Duodenal mucosa (tissue), 2 donors: ENCODE measurements at regions not wholly inside any gene's neighbourhood (a gene's known extent, or its start where the extent isn't known, plus 50 kb on each side); places are given as distances from the start of the nearest gene placed in this dataset.

ENCODE experiments used
- H3K27ac ChIP-seq: one replicate; pipeline ENCODE4 v1.7.0; 2013; ENCODE audit warnings: low read depth, low read length
- H3K27me3 ChIP-seq, 2 donors: one replicate each; pipeline ENCODE4 v1.7.0; 2013; ENCODE audit warnings: low read length in 2 of 2, control low read depth in 1 of 2; ENCODE audit not compliant: insufficient read depth in 2 of 2, control insufficient read depth in 1 of 2
- H3K36me3 ChIP-seq, 2 donors: one replicate each; pipeline ENCODE4 v1.7.0; 2013; ENCODE audit warnings: low read length in 2 of 2, control low read depth in 1 of 2; ENCODE audit not compliant: insufficient read depth in 2 of 2, control insufficient read depth in 1 of 2
- H3K4me1 ChIP-seq, 2 donors: one replicate each; pipeline ENCODE4 v1.7.0; 2013; ENCODE audit warnings: low read length in 2 of 2, control low read depth in 1 of 2; ENCODE audit not compliant: insufficient read depth in 2 of 2, control insufficient read depth in 1 of 2
- H3K4me3 ChIP-seq, 2 donors: one replicate each; pipeline ENCODE4 v1.7.0; 2013; ENCODE audit warnings: low read length in 2 of 2, low read depth in 1 of 2
- H3K9ac ChIP-seq, 2 donors: one replicate each; pipeline ENCODE4 v1.7.0; 2013; ENCODE audit warnings: low read length in 2 of 2, low read depth in 1 of 2
- H3K9me3 ChIP-seq, 2 donors: one replicate each; pipeline ENCODE4 v1.7.0; 2013; ENCODE audit warnings: low read length in 2 of 2, control low read depth in 1 of 2; ENCODE audit not compliant: control insufficient read depth in 1 of 2

- Histone ChIP-seq H3K27me3 (no peaks in the 10 kb centered on the region), H3K9me3 (peaks cover 0 to 4% of the 10 kb centered on the region in 2 donors), H3K4me1 (no peaks in the 10 kb centered on the region), H3K4me3 (no peak overlapping the region), H3K27ac (no peak overlapping the region), H3K36me3 (no peaks in the 10 kb centered on the region), H3K9ac (no peak overlapping the region)
Observed at GRCh38 chr2:2810504-2810903, 479.4 kb upstream of the MYT1L start.

- no peaks in the 10 kb centered on the region for H3K4me1 ChIP-seq
- H3K27me3 ChIP-seq, result no peaks in the 10 kb centered on the region
- H3K9ac ChIP-seq, result no peak overlapping the region
- no peak overlapping the region for H3K27ac ChIP-seq
- H3K4me3 ChIP-seq, result no peak overlapping the region
- H3K36me3 ChIP-seq, result no peaks in the 10 kb centered on the region
- H3K9me3 ChIP-seq, result peaks cover 0 to 4% of the 10 kb centered on the region in 2 donors
Observed at GRCh38 chr2:2809771-2810170, 478.7 kb upstream of the MYT1L start.

GRCh38 chr2:2808551-2809058 lies 477.5 kb upstream of the MYT1L start:
- Histone ChIP-seq H3K4me3 (no peak overlapping the region), H3K9ac (no peak overlapping the region), H3K27ac (no peak overlapping the region), H3K36me3 (no peaks in the 10 kb centered on the region), H3K9me3 (no peaks in the 10 kb centered on the region), H3K4me1 (no peaks in the 10 kb centered on the region), H3K27me3 (no peaks in the 10 kb centered on the region)

- Histone ChIP-seq H3K27ac (no peak overlapping the region), H3K4me1 (no peaks in the 10 kb centered on the region), H3K4me3 (no peak overlapping the region), H3K9me3 (no peaks in the 10 kb centered on the region), H3K9ac (no peak overlapping the region), H3K36me3 (no peaks in the 10 kb centered on the region), H3K27me3 (no peaks in the 10 kb centered on the region)
Observed at GRCh38 chr2:2806711-2807110, 475.6 kb upstream of the MYT1L start.

GRCh38 chr2:2805263-2805662 lies 474.2 kb upstream of the MYT1L start:
- no peaks in the 10 kb centered on the region for H3K9me3 ChIP-seq
- no peaks in the 10 kb centered on the region for H3K4me1 ChIP-seq
- no peak overlapping the region for H3K27ac ChIP-seq
- H3K36me3 ChIP-seq, result no peaks in the 10 kb centered on the region
- no peaks in the 10 kb centered on the region for H3K27me3 ChIP-seq
- H3K4me3 ChIP-seq, result no peak overlapping the region
- H3K9ac ChIP-seq, result no peak overlapping the region

GRCh38 chr2:2804528-2804927 lies 473.5 kb upstream of the MYT1L start:
- Histone ChIP-seq H3K4me1 (no peaks in the 10 kb centered on the region), H3K36me3 (no peaks in the 10 kb centered on the region), H3K9me3 (no peaks in the 10 kb centered on the region), H3K27me3 (no peaks in the 10 kb centered on the region), H3K9ac (no peak overlapping the region), H3K27ac (no peak overlapping the region), H3K4me3 (no peak overlapping the region)

GRCh38 chr2:2801458-2801857 lies 470.4 kb upstream of the MYT1L start:
- Histone ChIP-seq H3K9ac (no peak overlapping the region), H3K27ac (no peak overlapping the region), H3K4me3 (no peak overlapping the region), H3K9me3 (no peaks in the 10 kb centered on the region), H3K27me3 (no peaks in the 10 kb centered on the region), H3K4me1 (no peaks in the 10 kb centered on the region), H3K36me3 (no peaks in the 10 kb centered on the region)

GRCh38 chr2:2800697-2801096 lies 469.6 kb upstream of the MYT1L start:
- H3K9ac ChIP-seq, result no peak overlapping the region
- no peaks in the 10 kb centered on the region for H3K9me3 ChIP-seq
- no peaks in the 10 kb centered on the region for H3K27me3 ChIP-seq
- no peak overlapping the region for H3K4me3 ChIP-seq
- no peaks in the 10 kb centered on the region for H3K36me3 ChIP-seq
- H3K4me1 ChIP-seq, result no peaks in the 10 kb centered on the region
- H3K27ac ChIP-seq, result no peak overlapping the region

GRCh38 chr2:2800001-2800400 lies 468.9 kb upstream of the MYT1L start:
- no peaks in the 10 kb centered on the region for H3K4me1 ChIP-seq
- H3K9me3 ChIP-seq, result no peaks in the 10 kb centered on the region
- no peaks in the 10 kb centered on the region for H3K27me3 ChIP-seq
- H3K9ac ChIP-seq, result no peak overlapping the region
- H3K27ac ChIP-seq, result no peak overlapping the region
- no peak overlapping the region for H3K4me3 ChIP-seq
- H3K36me3 ChIP-seq, result no peaks in the 10 kb centered on the region

- Histone ChIP-seq H3K9ac (no peak overlapping the region), H3K27me3 (no peaks in the 10 kb centered on the region), H3K4me3 (no peak overlapping the region), H3K9me3 (no peaks in the 10 kb centered on the region), H3K36me3 (no peaks in the 10 kb centered on the region), H3K4me1 (no peaks in the 10 kb centered on the region), H3K27ac (no peak overlapping the region)
Observed at GRCh38 chr2:2799151-2799697, 468.1 kb upstream of the MYT1L start.

GRCh38 chr2:2798337-2798736 lies 467.3 kb upstream of the MYT1L start:
- Histone ChIP-seq H3K9me3 (no peaks in the 10 kb centered on the region), H3K4me3 (no peak overlapping the region), H3K27ac (no peak overlapping the region), H3K4me1 (no peaks in the 10 kb centered on the region), H3K36me3 (no peaks in the 10 kb centered on the region), H3K27me3 (no peaks in the 10 kb centered on the region), H3K9ac (no peak overlapping the region)
